Endodermal cell (in vitro differentiated cells): ENCODE measurements at regions not wholly inside any gene's neighbourhood (a gene's known extent, or its start where the extent isn't known, plus 50 kb on each side); places are given as distances from the start of the nearest gene placed in this dataset.
A peak's percentile ranks its signal among the peaks of the same experiment; 100 is the strongest.

Experiments used
- DNase-seq: peaks from one replicate; pipeline ENCODE4 v3.0.0-alpha.2; 2017
- H3K27ac ChIP-seq: 2 replicates; pipeline ENCODE4 v1.5.1; 2013; ENCODE audit warnings: mild to moderate bottlenecking, low read depth, low read length, moderate library complexity
- H3K27me3 ChIP-seq: 2 replicates; pipeline ENCODE4 v1.6.1; 2013; ENCODE audit warnings: mild to moderate bottlenecking, low read length, moderate library complexity; ENCODE audit not compliant: insufficient read depth, control insufficient read depth, poor library complexity, severe bottlenecking
- H3K36me3 ChIP-seq: 2 replicates; pipeline ENCODE4 v1.7.0; 2013; ENCODE audit warnings: mild to moderate bottlenecking, low read length, moderate library complexity; ENCODE audit not compliant: control insufficient read depth, insufficient read depth
- H3K4me1 ChIP-seq: one replicate; pipeline ENCODE4 v1.7.0; 2013; ENCODE audit warnings: low read length; ENCODE audit not compliant: control insufficient read depth, insufficient read depth
- H3K4me3 ChIP-seq: 2 replicates; pipeline ENCODE4 v1.5.1; 2013; ENCODE audit warnings: mild to moderate bottlenecking, low read length, moderate library complexity
- H3K9ac ChIP-seq: 2 replicates; pipeline ENCODE4 v1.6.1; 2013; ENCODE audit warnings: mild to moderate bottlenecking, low read length, moderate library complexity; ENCODE audit not compliant: poor library complexity, severe bottlenecking; ENCODE audit errors: extremely low read depth
- H3K9me3 ChIP-seq: 2 replicates; pipeline ENCODE4 v1.6.1; 2013; ENCODE audit warnings: mild to moderate bottlenecking, low read length, moderate library complexity; ENCODE audit not compliant: control insufficient read depth
- H3K27ac Mint-ChIP-seq: 2 replicates; pipeline ENCODE4 v1.8.0; 2020; ENCODE audit warnings: mixed read lengths
- H3K27me3 Mint-ChIP-seq: 2 replicates; pipeline ENCODE4 v1.8.0; 2021; ENCODE audit warnings: mild to moderate bottlenecking, mixed read lengths; ENCODE audit not compliant: insufficient read depth
- H3K36me3 Mint-ChIP-seq: 2 replicates; pipeline ENCODE4 v1.8.0; 2020; ENCODE audit warnings: low read depth, mixed read lengths
- H3K4me1 Mint-ChIP-seq: 2 replicates; pipeline ENCODE4 v1.8.0; 2020; ENCODE audit warnings: mixed read lengths
- H3K4me3 Mint-ChIP-seq: 2 replicates; pipeline ENCODE4 v1.8.0; 2020; ENCODE audit warnings: mild to moderate bottlenecking, moderate library complexity, mixed read lengths
- H3K9me3 Mint-ChIP-seq: 2 replicates; pipeline ENCODE4 v1.8.0; 2020; ENCODE audit warnings: mild to moderate bottlenecking, mixed read lengths
- CTCF ChIP-seq: fragments of 200-600 bp; sonication (generic); conservative IDR thresholded peaks from 2 replicates; pipeline ENCODE4 v1.5.0; 2021; ENCODE audit warnings: antibody characterized with exemption, mild to moderate bottlenecking
- WGBS, 2 experiments: methylation state at CpG; one replicate each; pipeline versions ENCODE4 v1.1.5 to v1.1.7; 2013; ENCODE audit warnings: missing lambda C conversion rate in 2 of 2, mixed read lengths in 1 of 2; ENCODE audit not compliant: insufficient coverage in 1 of 2, insufficient read length in 1 of 2; 5-methylcytosine and 5-hydroxymethylcytosine counted together

GRCh38 chr3:193008654-193009053 is 91.0 kb upstream of the MB21D2 start:
- 80 to 95% methylated on average over 1 of the region's 1 CpG for WGBS, 2 experiments
- peaks cover 10% of the 10 kb centered on the region for H3K4me1 ChIP-seq
- peaks cover 27% of the 10 kb centered on the region for H3K9me3 Mint-ChIP-seq
- no peak overlapping the region for H3K4me3 Mint-ChIP-seq
- H3K36me3 ChIP-seq, result no peaks in the 10 kb centered on the region
- H3K27me3 ChIP-seq, result peaks cover 8% of the 10 kb centered on the region
- no peak for DNase-seq
- no peaks in the 10 kb centered on the region for H3K36me3 Mint-ChIP-seq
- no peak overlapping the region for H3K27ac ChIP-seq
- H3K9me3 ChIP-seq, result peaks cover 25% of the 10 kb centered on the region
- TF ChIP-seq CTCF, result no peak
- H3K27me3 Mint-ChIP-seq, result peaks cover 9% of the 10 kb centered on the region
- peaks cover 24% of the 10 kb centered on the region for H3K4me1 Mint-ChIP-seq
- no peak overlapping the region for H3K9ac ChIP-seq
- no peak overlapping the region for H3K27ac Mint-ChIP-seq
- H3K4me3 ChIP-seq, result no peak overlapping the region

- no peaks in the 10 kb centered on the region for H3K36me3 Mint-ChIP-seq
- H3K4me3 Mint-ChIP-seq, result no peak overlapping the region
- no peak overlapping the region for H3K27ac Mint-ChIP-seq
- peaks cover 6% of the 10 kb centered on the region for H3K27me3 Mint-ChIP-seq
- Histone ChIP-seq H3K4me1 (peaks cover 10% of the 10 kb centered on the region), H3K27ac (no peak overlapping the region), H3K27me3 (peaks cover 8% of the 10 kb centered on the region), H3K9ac (no peak overlapping the region), H3K4me3 (no peak overlapping the region), H3K9me3 (peaks cover 25% of the 10 kb centered on the region), H3K36me3 (no peaks in the 10 kb centered on the region)
- peaks cover 24% of the 10 kb centered on the region for H3K4me1 Mint-ChIP-seq
- DNase-seq, result no peak
- 93 to 96% methylated on average over 2 of the region's 2 CpGs for WGBS, 2 experiments
- H3K9me3 Mint-ChIP-seq, result peaks cover 21% of the 10 kb centered on the region
- no peak for TF ChIP-seq CTCF
These were observed 92.5 kb upstream of the MB21D2 start for GRCh38 chr3:193010191-193010590.

GRCh38 chr3:193011958-193012357 is 94.3 kb upstream of the MB21D2 start:
- no peak for TF ChIP-seq CTCF
- Histone ChIP-seq H3K9ac (no peak overlapping the region), H3K27me3 (peaks cover 8% of the 10 kb centered on the region), H3K4me3 (peak overlapping the region; percentile 30), H3K27ac (no peak overlapping the region), H3K36me3 (no peaks in the 10 kb centered on the region), H3K9me3 (peaks cover 15% of the 10 kb centered on the region), H3K4me1 (peaks cover 14% of the 10 kb centered on the region)
- Mint-ChIP-seq H3K27ac (no peak overlapping the region), H3K27me3 (peaks cover 6% of the 10 kb centered on the region), H3K9me3 (peaks cover 16% of the 10 kb centered on the region), H3K4me3 (no peak overlapping the region), H3K36me3 (no peaks in the 10 kb centered on the region), H3K4me1 (peaks cover 29% of the 10 kb centered on the region)
- no peak for DNase-seq
- 68% methylated on average over 3 of the region's 3 CpGs; no CpG with 5 or more reads in 1 of the 2 experiments for WGBS, 2 experiments
